ENCODE measurements at regions not wholly inside any gene's neighbourhood (a gene's known extent, or its start where the extent isn't known, plus 50 kb on each side); places are given as distances from the start of the nearest gene placed in this dataset.

- H3K27me3 ChIP-seq (ENCODE audit: control insufficient read depth, insufficient read depth, low read length), result no peaks in the 10 kb centered on the region
- H3K4me3 ChIP-seq (ENCODE audit: low read depth, low read length), result no peak overlapping the region
- TF ChIP-seq CTCF (IDR thresholded peaks at IDR 0.05; ENCODE audit: insufficient read depth, low read length, poor library complexity, severe bottlenecking), result no peak
- DNase-seq (ENCODE audit: low read depth), result no peak
- no peaks in the 10 kb centered on the region for H3K36me3 ChIP-seq (ENCODE audit: control insufficient read depth, insufficient read depth, low read length)
Measured at GRCh38 chr10:78819361-78820006, 249.3 kb upstream of the ZMIZ1 start.

GRCh38 chr10:78820007-78820362, 248.8 kb upstream of the ZMIZ1 start:
- no peak for TF ChIP-seq CTCF (IDR thresholded peaks at IDR 0.05; ENCODE audit: insufficient read depth, low read length, poor library complexity, severe bottlenecking)

GRCh38 chr10:78821052-78821451, 247.7 kb upstream of the ZMIZ1 start:
- no peak for DNase-seq (ENCODE audit: low read depth)
- no peaks in the 10 kb centered on the region for H3K27me3 ChIP-seq (ENCODE audit: control insufficient read depth, insufficient read depth, low read length)
- H3K36me3 ChIP-seq (ENCODE audit: control insufficient read depth, insufficient read depth, low read length), result no peaks in the 10 kb centered on the region
- no peak for TF ChIP-seq CTCF (IDR thresholded peaks at IDR 0.05; ENCODE audit: insufficient read depth, low read length, poor library complexity, severe bottlenecking)
- no peak overlapping the region for H3K4me3 ChIP-seq (ENCODE audit: low read depth, low read length)

More at GRCh38 chr10:78820007-78820362, 248.8 kb upstream of the ZMIZ1 start:
- Histone ChIP-seq H3K27me3 (ENCODE audit: control insufficient read depth, insufficient read depth, low read length) (no peaks in the 10 kb centered on the region), H3K4me3 (ENCODE audit: low read depth, low read length) (no peak overlapping the region), H3K36me3 (ENCODE audit: control insufficient read depth, insufficient read depth, low read length) (no peaks in the 10 kb centered on the region)
- no peak for DNase-seq (ENCODE audit: low read depth)

GRCh38 chr10:78828647-78829539, 239.9 kb upstream of the ZMIZ1 start:
- Histone ChIP-seq H3K36me3 (ENCODE audit: control insufficient read depth, insufficient read depth, low read length) (no peaks in the 10 kb centered on the region), H3K27me3 (ENCODE audit: control insufficient read depth, insufficient read depth, low read length) (no peaks in the 10 kb centered on the region), H3K4me3 (ENCODE audit: low read depth, low read length) (no peak overlapping the region)
- no peak for TF ChIP-seq CTCF (IDR thresholded peaks at IDR 0.05; ENCODE audit: insufficient read depth, low read length, poor library complexity, severe bottlenecking)
- no peak for DNase-seq (ENCODE audit: low read depth)

- Histone ChIP-seq H3K27me3 (ENCODE audit: control insufficient read depth, insufficient read depth, low read length) (no peaks in the 10 kb centered on the region), H3K36me3 (ENCODE audit: control insufficient read depth, insufficient read depth, low read length) (no peaks in the 10 kb centered on the region), H3K4me3 (ENCODE audit: low read depth, low read length) (no peak overlapping the region)
- DNase-seq (ENCODE audit: low read depth), result no peak
- TF ChIP-seq CTCF (IDR thresholded peaks at IDR 0.05; ENCODE audit: insufficient read depth, low read length, poor library complexity, severe bottlenecking), result no peak
Measured at GRCh38 chr10:78829565-78829964, 239.2 kb upstream of the ZMIZ1 start.
